ENCODE measurements at regions not wholly inside any gene's neighbourhood (a gene's known extent, or its start where the extent isn't known, plus 50 kb on each side); places are given as distances from the start of the nearest gene placed in this dataset.
A peak's percentile ranks its signal among the peaks of the same experiment; 100 is the strongest.

GRCh38 chr13:44024167-44024845, 144.6 kb downstream of the LACC1 start:
- DNase-seq, result no peak

- no peak for DNase-seq
Observed at GRCh38 chr13:44024846-44025195, 145.1 kb downstream of the LACC1 start.

- no peak for DNase-seq
Observed at GRCh38 chr13:44026194-44026593, 146.5 kb downstream of the LACC1 start.

- DNase-seq, result no peak
Observed at GRCh38 chr13:44028734-44029133, 149.0 kb downstream of the LACC1 start.

- no peak for DNase-seq
Observed at GRCh38 chr13:44030615-44031014, 150.9 kb downstream of the LACC1 start.

GRCh38 chr13:44031555-44031954, 151.9 kb downstream of the LACC1 start:
- DNase-seq, result no peak

GRCh38 chr13:44032802-44033201, 153.1 kb downstream of the LACC1 start:
- no peak for DNase-seq

GRCh38 chr13:44035400-44035799, 155.7 kb downstream of the LACC1 start:
- no peak for DNase-seq

- no peak for DNase-seq
Observed at GRCh38 chr13:44040070-44040817, 160.5 kb downstream of the LACC1 start.

GRCh38 chr13:44040818-44041100, 161.1 kb downstream of the LACC1 start:
- no peak for DNase-seq

- DNase-seq, result no peak
Observed at GRCh38 chr13:44044547-44045179, 165.0 kb downstream of the LACC1 start.

- no peak for DNase-seq
Observed at GRCh38 chr13:44045180-44045562, 165.5 kb downstream of the LACC1 start.

- DNase-seq, result no peak
Observed at GRCh38 chr13:44046428-44046827, 166.7 kb downstream of the LACC1 start.

GRCh38 chr13:44048326-44048725, 168.6 kb downstream of the LACC1 start:
- DNase-seq, result peak; percentile 26

- DNase-seq, result no peak
Observed at GRCh38 chr13:44049081-44049945, 169.6 kb downstream of the LACC1 start.

GRCh38 chr13:44050450-44051063, 170.9 kb downstream of the LACC1 start:
- DNase-seq, result peak; percentile 71

GRCh38 chr13:44051405-44051804, 171.7 kb downstream of the LACC1 start:
- DNase-seq, result no peak

- DNase-seq, result no peak
Observed at GRCh38 chr13:44051918-44052675, 172.4 kb downstream of the LACC1 start.

GRCh38 chr13:44052780-44053184, 173.1 kb downstream of the LACC1 start:
- no peak for DNase-seq

GRCh38 chr13:44053208-44053607, 173.5 kb downstream of the LACC1 start:
- DNase-seq, result no peak

GRCh38 chr13:44054525-44054924, 174.8 kb downstream of the LACC1 start:
- no peak for DNase-seq

GRCh38 chr13:44055681-44056080, 176.0 kb downstream of the LACC1 start:
- peak; percentile 23 for DNase-seq

Data from hematopoietic multipotent progenitor cell treated with erythropoietin and hydrocortisone succinate and interleukin-3 and kit ligand, for 6 days (in vitro differentiated cells).